ENCODE measurements at regions not wholly inside any gene's neighbourhood (a gene's known extent, or its start where the extent isn't known, plus 50 kb on each side); places are given as distances from the start of the nearest gene placed in this dataset.
"Not testable (repeated sequence)": the region's sequence is repeated elsewhere in the genome, so short reads cannot be mapped to it uniquely, and the experiment has no call there.

DNA sequence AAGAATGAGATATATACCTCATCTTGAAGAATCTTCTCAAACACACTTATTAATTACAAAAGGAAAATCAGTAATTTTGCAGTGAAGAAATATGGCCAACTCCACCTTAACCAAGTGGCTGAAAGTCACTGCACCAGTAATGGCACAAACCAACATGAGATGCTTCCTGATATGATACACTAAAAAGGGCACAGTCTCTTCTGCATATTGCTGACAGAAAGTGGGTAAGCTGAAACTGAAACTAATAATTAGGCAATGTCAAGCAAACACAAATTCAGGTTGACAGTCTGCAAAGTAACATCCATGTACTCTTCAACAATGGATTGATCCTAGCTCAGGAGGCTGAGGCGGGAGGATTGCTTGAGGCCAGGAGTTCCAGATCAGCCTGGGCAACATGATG, 56.1 kb downstream of the ZNF22 start:
- DNase-seq (ENCODE audit: low read depth in 4 of 6, low spot score in 6 of 6); H3K27me3 ChIP-seq (ENCODE audit: control insufficient read depth, insufficient read depth, low read length); H3K4me1 ChIP-seq (ENCODE audit: control insufficient read depth, insufficient read depth, low read length); H3K36me3 ChIP-seq (ENCODE audit: control insufficient read depth, insufficient read depth, low read length); H3K27ac ChIP-seq (ENCODE audit: low read depth, low read length); H3K9me3 ChIP-seq (ENCODE audit: control insufficient read depth, insufficient read depth, low read length); H3K4me3 ChIP-seq (ENCODE audit: low read depth, low read length): not testable (repeated sequence)
- 100% methylated on average over 1 of the region's 1 CpG for WGBS (ENCODE audit: insufficient coverage)

- no peaks in the 10 kb centered on the region for H3K4me1 ChIP-seq (ENCODE audit: control insufficient read depth, insufficient read depth, low read length)
- H3K9me3 ChIP-seq (ENCODE audit: control insufficient read depth, insufficient read depth, low read length): no peaks in the 10 kb centered on the region
- no peak overlapping the region for H3K27ac ChIP-seq (ENCODE audit: low read depth, low read length)
- DNase-seq (ENCODE audit: low read depth in 4 of 6, low spot score in 6 of 6): no peak
- no peak overlapping the region for H3K4me3 ChIP-seq (ENCODE audit: low read depth, low read length)
- no peaks in the 10 kb centered on the region for H3K36me3 ChIP-seq (ENCODE audit: control insufficient read depth, insufficient read depth, low read length)
- no peaks in the 10 kb centered on the region for H3K27me3 ChIP-seq (ENCODE audit: control insufficient read depth, insufficient read depth, low read length)
- WGBS (ENCODE audit: insufficient coverage): no CpG with 5 or more reads among the region's 1 CpG
Measured at GRCh38 chr10:45058580-45058979, 57.9 kb downstream of the ZNF22 start.

DNA sequence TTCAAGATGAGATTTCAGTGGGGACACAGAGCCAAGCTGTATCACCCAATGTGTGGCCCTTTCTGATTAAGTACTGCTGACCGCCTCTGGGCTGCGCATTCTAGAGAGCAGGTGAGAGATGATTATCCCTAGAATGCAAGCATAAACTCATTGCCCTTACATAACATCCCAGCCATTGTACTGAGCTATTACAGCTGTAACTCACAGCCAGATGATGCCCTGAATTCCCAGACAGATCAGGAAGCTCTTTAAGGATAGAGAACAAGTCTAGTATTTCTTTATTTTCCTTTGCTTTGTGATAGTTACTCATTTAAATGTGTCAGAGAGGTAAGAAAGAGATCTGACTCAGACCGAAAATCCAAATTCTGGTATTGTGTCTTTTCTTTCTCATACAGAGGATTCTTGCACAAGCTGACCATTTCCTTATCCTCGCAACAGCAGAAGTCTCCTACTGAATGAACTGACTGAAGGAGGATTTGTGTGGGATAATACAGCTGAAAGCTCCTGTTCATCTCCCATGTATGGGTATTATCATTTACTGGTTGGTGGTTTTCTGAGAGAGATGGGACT, 58.4 kb downstream of the ZNF22 start:
- Histone ChIP-seq H3K36me3 (ENCODE audit: control insufficient read depth, insufficient read depth, low read length) (no peaks in the 10 kb centered on the region), H3K4me3 (ENCODE audit: low read depth, low read length) (no peak overlapping the region), H3K27me3 (ENCODE audit: control insufficient read depth, insufficient read depth, low read length) (no peaks in the 10 kb centered on the region), H3K4me1 (ENCODE audit: control insufficient read depth, insufficient read depth, low read length) (no peaks in the 10 kb centered on the region), H3K27ac (ENCODE audit: low read depth, low read length) (no peak overlapping the region), H3K9me3 (ENCODE audit: control insufficient read depth, insufficient read depth, low read length) (no peaks in the 10 kb centered on the region)
- no peak for DNase-seq (ENCODE audit: low read depth in 4 of 6, low spot score in 6 of 6)
- no CpG with 5 or more reads among the region's 4 CpGs for WGBS (ENCODE audit: insufficient coverage)

GRCh38 chr10:45059632-45060031, 58.9 kb downstream of the ZNF22 start:
- Histone ChIP-seq H3K9me3 (ENCODE audit: control insufficient read depth, insufficient read depth, low read length) (no peaks in the 10 kb centered on the region), H3K36me3 (ENCODE audit: control insufficient read depth, insufficient read depth, low read length) (no peaks in the 10 kb centered on the region), H3K4me3 (ENCODE audit: low read depth, low read length) (no peak overlapping the region), H3K4me1 (ENCODE audit: control insufficient read depth, insufficient read depth, low read length) (no peaks in the 10 kb centered on the region), H3K27ac (ENCODE audit: low read depth, low read length) (no peak overlapping the region), H3K27me3 (ENCODE audit: control insufficient read depth, insufficient read depth, low read length) (no peaks in the 10 kb centered on the region)
- WGBS (ENCODE audit: insufficient coverage): 100% methylated on average over 2 of the region's 2 CpGs
- no peak for DNase-seq (ENCODE audit: low read depth in 4 of 6, low spot score in 6 of 6)

DNA sequence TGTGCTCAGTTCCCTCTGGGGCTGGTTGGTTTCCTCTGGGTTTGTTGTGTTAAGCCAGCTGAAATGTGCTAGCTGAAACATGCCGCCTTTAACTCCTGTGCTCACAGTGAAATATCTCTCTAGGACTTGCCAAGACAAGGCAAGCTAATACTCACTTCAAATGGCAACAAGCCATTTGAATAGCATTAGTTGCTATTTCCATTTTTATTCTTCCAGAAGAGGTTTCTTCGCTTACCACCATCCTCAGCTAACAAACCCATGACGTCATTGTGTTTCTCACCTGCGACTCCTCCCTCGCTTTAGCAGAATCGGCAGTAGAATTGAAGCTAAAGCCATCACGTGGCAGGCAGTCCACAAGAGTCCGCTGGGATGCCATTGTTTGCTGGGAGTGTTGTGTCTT, 61.3 kb downstream of the ZNF22 start:
- Histone ChIP-seq H3K9me3 (ENCODE audit: control insufficient read depth, insufficient read depth, low read length) (no peaks in the 10 kb centered on the region), H3K36me3 (ENCODE audit: control insufficient read depth, insufficient read depth, low read length) (no peaks in the 10 kb centered on the region), H3K4me1 (ENCODE audit: control insufficient read depth, insufficient read depth, low read length) (no peaks in the 10 kb centered on the region), H3K27me3 (ENCODE audit: control insufficient read depth, insufficient read depth, low read length) (no peaks in the 10 kb centered on the region), H3K4me3 (ENCODE audit: low read depth, low read length) (no peak overlapping the region), H3K27ac (ENCODE audit: low read depth, low read length) (no peak overlapping the region)
- peak in 2 of 6 donors; percentile 27 to 52 for DNase-seq (ENCODE audit: low read depth in 4 of 6, low spot score in 6 of 6)
- 78% methylated on average over 7 of the region's 8 CpGs for WGBS (ENCODE audit: insufficient coverage)

GRCh38 chr10:45063591-45064231, 63.0 kb downstream of the ZNF22 start:
- peak in 3 of 6 donors; percentile 11 to 41 (median 40) for DNase-seq (ENCODE audit: low read depth in 4 of 6, low spot score in 6 of 6)
- H3K4me1 ChIP-seq (ENCODE audit: control insufficient read depth, insufficient read depth, low read length): no peaks in the 10 kb centered on the region
- H3K27me3 ChIP-seq (ENCODE audit: control insufficient read depth, insufficient read depth, low read length): no peaks in the 10 kb centered on the region
- no peaks in the 10 kb centered on the region for H3K36me3 ChIP-seq (ENCODE audit: control insufficient read depth, insufficient read depth, low read length)
- no peak overlapping the region for H3K27ac ChIP-seq (ENCODE audit: low read depth, low read length)
- H3K4me3 ChIP-seq (ENCODE audit: low read depth, low read length): no peak overlapping the region
- no CpG with 5 or more reads among the region's 8 CpGs for WGBS (ENCODE audit: insufficient coverage)
- H3K9me3 ChIP-seq (ENCODE audit: control insufficient read depth, insufficient read depth, low read length): no peaks in the 10 kb centered on the region

DNA sequence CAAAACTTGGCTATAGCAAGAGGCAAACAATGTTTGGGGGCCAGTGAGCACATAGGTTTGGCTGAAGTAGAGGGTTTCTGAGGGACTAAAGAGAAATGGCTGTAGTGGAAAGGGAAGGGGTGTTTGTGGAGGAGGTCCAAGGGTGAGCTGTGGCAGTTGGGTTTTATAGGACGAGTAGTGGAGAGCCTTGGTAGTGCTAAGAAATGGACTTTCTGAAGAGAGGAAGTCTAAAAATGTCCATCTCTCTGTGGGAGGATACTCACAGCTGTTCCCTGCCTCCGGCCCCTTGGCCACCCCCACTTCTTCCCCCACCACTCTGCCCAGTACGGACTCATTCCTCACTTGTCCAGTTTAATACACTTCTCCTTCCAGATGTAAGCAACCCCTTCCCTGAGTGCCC, 64.3 kb downstream of the ZNF22 start:
- no peaks in the 10 kb centered on the region for H3K27me3 ChIP-seq (ENCODE audit: control insufficient read depth, insufficient read depth, low read length)
- WGBS (ENCODE audit: insufficient coverage): 80% methylated on average over 1 of the region's 3 CpGs
- no peak overlapping the region for H3K4me3 ChIP-seq (ENCODE audit: low read depth, low read length)
- H3K9me3 ChIP-seq (ENCODE audit: control insufficient read depth, insufficient read depth, low read length): no peaks in the 10 kb centered on the region
- H3K4me1 ChIP-seq (ENCODE audit: control insufficient read depth, insufficient read depth, low read length): no peaks in the 10 kb centered on the region
- no peak for DNase-seq (ENCODE audit: low read depth in 4 of 6, low spot score in 6 of 6)
- no peak overlapping the region for H3K27ac ChIP-seq (ENCODE audit: low read depth, low read length)
- H3K36me3 ChIP-seq (ENCODE audit: control insufficient read depth, insufficient read depth, low read length): no peaks in the 10 kb centered on the region

GRCh38 chr10:45071043-45071813, 70.5 kb downstream of the ZNF22 start:
- DNase-seq (ENCODE audit: low read depth in 4 of 6, low spot score in 6 of 6): no peak
- H3K9me3 ChIP-seq (ENCODE audit: control insufficient read depth, insufficient read depth, low read length): peaks cover 2% of the 10 kb centered on the region
- 100% methylated on average over 8 of the region's 14 CpGs for WGBS (ENCODE audit: insufficient coverage)
- no peak overlapping the region for H3K4me3 ChIP-seq (ENCODE audit: low read depth, low read length)
- H3K4me1 ChIP-seq (ENCODE audit: control insufficient read depth, insufficient read depth, low read length): no peaks in the 10 kb centered on the region
- no peaks in the 10 kb centered on the region for H3K36me3 ChIP-seq (ENCODE audit: control insufficient read depth, insufficient read depth, low read length)
- no peaks in the 10 kb centered on the region for H3K27me3 ChIP-seq (ENCODE audit: control insufficient read depth, insufficient read depth, low read length)
- no peak overlapping the region for H3K27ac ChIP-seq (ENCODE audit: low read depth, low read length)

GRCh38 chr10:45075216-45075615, 74.5 kb downstream of the ZNF22 start:
- 100% methylated on average over 1 of the region's 4 CpGs for WGBS (ENCODE audit: insufficient coverage)
- no peak overlapping the region for H3K27ac ChIP-seq (ENCODE audit: low read depth, low read length)

More at GRCh38 chr10:45075216-45075615, 74.5 kb downstream of the ZNF22 start:
- Histone ChIP-seq H3K4me1 (ENCODE audit: control insufficient read depth, insufficient read depth, low read length) (no peaks in the 10 kb centered on the region), H3K27me3 (ENCODE audit: control insufficient read depth, insufficient read depth, low read length) (no peaks in the 10 kb centered on the region), H3K36me3 (ENCODE audit: control insufficient read depth, insufficient read depth, low read length) (no peaks in the 10 kb centered on the region), H3K4me3 (ENCODE audit: low read depth, low read length) (no peak overlapping the region), H3K9me3 (ENCODE audit: control insufficient read depth, insufficient read depth, low read length) (peaks cover 2% of the 10 kb centered on the region)
- no peak for DNase-seq (ENCODE audit: low read depth in 4 of 6, low spot score in 6 of 6)

All from spinal cord (tissue), 9 donors.